ENCODE measurements at regions not wholly inside any gene's neighbourhood (a gene's known extent, or its start where the extent isn't known, plus 50 kb on each side); places are given as distances from the start of the nearest gene placed in this dataset.

GRCh38 chr12:13313886-13314285 is 117.4 kb downstream of the EMP1 start:
- H3K27ac ChIP-seq (ENCODE audit: low read depth in 1 of 2, low read length in 1 of 2), result no peak overlapping the region
- DNase-seq (no peak), ATAC-seq (ENCODE audit: insufficient read depth, low FRiP score) (no peak)
- peaks cover 0 to 2% (median 0%) of the 10 kb centered on the region in 3 donors for H3K27me3 ChIP-seq (ENCODE audit: control insufficient read depth in 3 of 3, insufficient read depth in 3 of 3, low read length in 2 of 3)
- no peak overlapping the region for H3K4me3 ChIP-seq
- H3K36me3 ChIP-seq (ENCODE audit: control insufficient read depth in 4 of 4, insufficient read depth in 4 of 4, low read length in 4 of 4), result no peaks in the 10 kb centered on the region
- peaks cover 0 to 10% (median 5%) of the 10 kb centered on the region in 4 donors for H3K9me3 ChIP-seq (ENCODE audit: control insufficient read depth in 4 of 4, insufficient read depth in 3 of 4, low read length in 3 of 4)
- H3K4me1 ChIP-seq (ENCODE audit: control insufficient read depth in 5 of 5, insufficient read depth in 5 of 5, low read length in 5 of 5), result no peaks in the 10 kb centered on the region
- WGBS, 2 donors, result 94 to 95% methylated on average over 2 of the region's 2 CpGs
- no peak overlapping the region for H3K9ac ChIP-seq (ENCODE audit: insufficient read depth in 1 of 2, low read length in 2 of 2)
- TF ChIP-seq CTCF (IDR thresholded peaks at IDR 0.05; ENCODE audit: control extremely low read depth, extremely low read depth), result no peak

- H3K27me3 ChIP-seq (ENCODE audit: control insufficient read depth in 3 of 3, insufficient read depth in 3 of 3, low read length in 2 of 3), result peaks cover 0 to 2% (median 0%) of the 10 kb centered on the region in 3 donors
- no peaks in the 10 kb centered on the region for H3K36me3 ChIP-seq (ENCODE audit: control insufficient read depth in 4 of 4, insufficient read depth in 4 of 4, low read length in 4 of 4)
- 74 to 75% methylated on average over 4 of the region's 4 CpGs for WGBS, 2 donors
- H3K4me1 ChIP-seq (ENCODE audit: control insufficient read depth in 5 of 5, insufficient read depth in 5 of 5, low read length in 5 of 5), result no peaks in the 10 kb centered on the region
- ATAC-seq (ENCODE audit: insufficient read depth, low FRiP score) (no peak), DNase-seq (no peak)
- no peak overlapping the region for H3K4me3 ChIP-seq
- TF ChIP-seq CTCF (IDR thresholded peaks at IDR 0.05; ENCODE audit: control extremely low read depth, extremely low read depth), result no peak
- H3K27ac ChIP-seq (ENCODE audit: low read depth in 1 of 2, low read length in 1 of 2), result no peak overlapping the region
- peaks cover 0 to 7% (median 2%) of the 10 kb centered on the region in 4 donors for H3K9me3 ChIP-seq (ENCODE audit: control insufficient read depth in 4 of 4, insufficient read depth in 3 of 4, low read length in 3 of 4)
- H3K9ac ChIP-seq (ENCODE audit: insufficient read depth in 1 of 2, low read length in 2 of 2), result no peak overlapping the region
Measured at GRCh38 chr12:13311551-13311950, 115.0 kb downstream of the EMP1 start.

GRCh38 chr12:13307143-13307816 is 110.8 kb downstream of the EMP1 start:
- no peak overlapping the region for H3K27ac ChIP-seq (ENCODE audit: low read depth in 1 of 2, low read length in 1 of 2)
- peaks cover 0 to 3% (median 0%) of the 10 kb centered on the region in 3 donors for H3K27me3 ChIP-seq (ENCODE audit: control insufficient read depth in 3 of 3, insufficient read depth in 3 of 3, low read length in 2 of 3)
- H3K9ac ChIP-seq (ENCODE audit: insufficient read depth in 1 of 2, low read length in 2 of 2), result no peak overlapping the region
- DNase-seq, result no peak
- no peak for ATAC-seq (ENCODE audit: insufficient read depth, low FRiP score)
- H3K36me3 ChIP-seq (ENCODE audit: control insufficient read depth in 4 of 4, insufficient read depth in 4 of 4, low read length in 4 of 4), result no peaks in the 10 kb centered on the region
- H3K4me3 ChIP-seq, result no peak overlapping the region
- no peak for TF ChIP-seq CTCF (IDR thresholded peaks at IDR 0.05; ENCODE audit: control extremely low read depth, extremely low read depth)
- H3K4me1 ChIP-seq (ENCODE audit: control insufficient read depth in 5 of 5, insufficient read depth in 5 of 5, low read length in 5 of 5), result no peaks in the 10 kb centered on the region
- WGBS, 2 donors, result 77 to 85% methylated on average over 4 of the region's 4 CpGs
- peaks cover 0 to 5% (median 0%) of the 10 kb centered on the region in 4 donors for H3K9me3 ChIP-seq (ENCODE audit: control insufficient read depth in 4 of 4, insufficient read depth in 3 of 4, low read length in 3 of 4)

GRCh38 chr12:13304924-13305323 is 108.4 kb downstream of the EMP1 start:
- no peak for ATAC-seq (ENCODE audit: insufficient read depth, low FRiP score)
- Histone ChIP-seq H3K4me3 (no peak overlapping the region), H3K27me3 (ENCODE audit: control insufficient read depth in 3 of 3, insufficient read depth in 3 of 3, low read length in 2 of 3) (peaks cover 0 to 3% (median 0%) of the 10 kb centered on the region in 3 donors), H3K27ac (ENCODE audit: low read depth in 1 of 2, low read length in 1 of 2) (no peak overlapping the region), H3K4me1 (ENCODE audit: control insufficient read depth in 5 of 5, insufficient read depth in 5 of 5, low read length in 5 of 5) (no peaks in the 10 kb centered on the region), H3K36me3 (ENCODE audit: control insufficient read depth in 4 of 4, insufficient read depth in 4 of 4, low read length in 4 of 4) (no peaks in the 10 kb centered on the region), H3K9ac (ENCODE audit: insufficient read depth in 1 of 2, low read length in 2 of 2) (no peak overlapping the region), H3K9me3 (ENCODE audit: control insufficient read depth in 4 of 4, insufficient read depth in 3 of 4, low read length in 3 of 4) (peaks cover 0 to 7% (median 0%) of the 10 kb centered on the region in 4 donors)
- WGBS, 2 donors, result 88 to 90% methylated on average over 2 of the region's 2 CpGs
- TF ChIP-seq CTCF (IDR thresholded peaks at IDR 0.05; ENCODE audit: control extremely low read depth, extremely low read depth), result no peak
- DNase-seq, result no peak
